Astrocyte (in vitro differentiated cells and primary cell): ENCODE measurements at regions not wholly inside any gene's neighbourhood (a gene's known extent, or its start where the extent isn't known, plus 50 kb on each side); places are given as distances from the start of the nearest gene placed in this dataset.

ENCODE experiments used
- DNase-seq: peaks from one replicate; pipeline ENCODE4 v3.0.0-alpha.2; 2010; ENCODE audit warnings: low read depth
- FAIRE-seq: peaks from 2 replicates; lab custom pipeline; 2011; peaks lifted over from hg19 to GRCh38; lab: Jason Lieb, UNC
- H2AFZ ChIP-seq: 2 replicates; pipeline ENCODE4 v1.6.0; 2012; ENCODE audit warnings: low read depth, low read length, inconsistent platforms
- H3K27ac ChIP-seq: 2 replicates; pipeline ENCODE4 v1.5.1; 2011; ENCODE audit warnings: low read depth, low read length, inconsistent platforms
- H3K27me3 ChIP-seq: 2 replicates; pipeline ENCODE4 v1.6.0; 2011; ENCODE audit warnings: low read length, inconsistent platforms; ENCODE audit not compliant: insufficient read depth
- H3K36me3 ChIP-seq: 2 replicates; pipeline ENCODE4 v1.5.1; 2011; ENCODE audit warnings: low read length, inconsistent platforms; ENCODE audit not compliant: insufficient read depth
- H3K4me1 ChIP-seq: 2 replicates; pipeline ENCODE4 v1.5.1; 2011; ENCODE audit warnings: low read length, inconsistent platforms; ENCODE audit not compliant: insufficient read depth
- H3K4me2 ChIP-seq: 2 replicates; pipeline ENCODE4 v1.6.0; 2012; ENCODE audit warnings: low read length, inconsistent platforms
- H3K4me3 ChIP-seq: 2 replicates; pipeline ENCODE4 v1.5.1; 2011; ENCODE audit warnings: low read depth, mild to moderate bottlenecking, low read length, inconsistent platforms; ENCODE audit not compliant: insufficient read depth
- H3K79me2 ChIP-seq: 2 replicates; pipeline ENCODE4 v1.6.0; 2012; ENCODE audit warnings: mild to moderate bottlenecking, low read length, inconsistent platforms; ENCODE audit not compliant: insufficient read depth
- H3K9ac ChIP-seq: 2 replicates; pipeline ENCODE4 v1.6.0; 2012; ENCODE audit warnings: mild to moderate bottlenecking, low read length, inconsistent platforms
- H3K9me3 ChIP-seq: 2 replicates; pipeline ENCODE4 v1.5.1; 2012; ENCODE audit warnings: low read depth, mild to moderate bottlenecking, low read length, inconsistent platforms; ENCODE audit not compliant: insufficient read depth
- H4K20me1 ChIP-seq: 2 replicates; pipeline ENCODE4 v1.6.0; 2012; ENCODE audit warnings: low read length, inconsistent platforms; ENCODE audit not compliant: insufficient read depth
- H3K27ac Mint-ChIP-seq: one replicate; pipeline ENCODE4 v1.8.0; 2021; ENCODE audit warnings: mild to moderate bottlenecking, mixed read lengths; ENCODE audit not compliant: unreplicated experiment
- H3K27me3 Mint-ChIP-seq: one replicate; pipeline ENCODE4 v1.8.0; 2021; ENCODE audit warnings: low read depth, mixed read lengths; ENCODE audit not compliant: unreplicated experiment
- H3K36me3 Mint-ChIP-seq: one replicate; pipeline ENCODE4 v1.8.0; 2021; ENCODE audit warnings: low read depth, mixed read lengths; ENCODE audit not compliant: unreplicated experiment
- H3K4me1 Mint-ChIP-seq: one replicate; pipeline ENCODE4 v1.8.0; 2021; ENCODE audit warnings: low read depth, mixed read lengths; ENCODE audit not compliant: unreplicated experiment
- H3K4me3 Mint-ChIP-seq: one replicate; pipeline ENCODE4 v1.8.0; 2021; ENCODE audit warnings: mild to moderate bottlenecking, moderate library complexity, mixed read lengths; ENCODE audit not compliant: unreplicated experiment
- H3K9me3 Mint-ChIP-seq: one replicate; pipeline ENCODE4 v1.8.0; 2021; ENCODE audit warnings: mild to moderate bottlenecking, mixed read lengths; ENCODE audit not compliant: unreplicated experiment
- EZH2 ChIP-seq: IDR thresholded peaks from 2 replicates; pipeline ENCODE4 v1.6.1; 2012; ENCODE audit warnings: mild to moderate bottlenecking, low read length, inconsistent platforms; ENCODE audit not compliant: insufficient read depth
- TF ChIP-seq, protein P1 (sequence below): IDR thresholded peaks from 2 replicates; pipeline ENCODE4 v1.5.1; 2011; ENCODE audit warnings: low read depth, mild to moderate bottlenecking, inconsistent platforms, low read length, moderate library complexity; ENCODE audit not compliant: insufficient read depth

DNA sequence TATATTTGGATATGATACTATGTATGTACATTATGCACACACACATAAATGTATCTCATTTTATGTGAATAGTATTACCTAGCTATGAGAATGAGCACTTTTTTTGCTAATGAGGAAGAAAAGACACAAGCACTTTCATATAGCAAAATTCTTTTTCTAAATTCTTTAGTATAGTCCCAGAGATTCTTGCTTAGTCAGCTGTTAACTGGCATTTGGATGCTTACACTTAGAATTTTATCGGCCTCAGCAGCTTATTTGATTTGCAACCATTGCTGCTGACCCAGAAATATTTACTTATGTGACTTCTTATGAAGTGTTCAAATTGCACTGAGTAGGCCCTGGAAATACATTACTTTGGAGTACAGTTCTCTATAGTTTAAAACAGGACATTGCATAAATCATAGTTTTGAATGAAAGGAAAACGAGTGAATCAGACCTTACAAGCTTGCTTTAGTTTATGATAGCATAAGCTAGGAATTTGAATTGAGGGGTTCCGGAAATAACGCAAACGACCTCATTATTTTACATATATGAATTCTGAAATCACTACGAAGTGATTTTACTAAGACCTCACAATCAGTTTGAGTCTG lies 653.9 kb upstream of the NEGR1 start:
- TF ChIP-seq EZH2 = no peak
- TF ChIP-seq, protein P1, sequence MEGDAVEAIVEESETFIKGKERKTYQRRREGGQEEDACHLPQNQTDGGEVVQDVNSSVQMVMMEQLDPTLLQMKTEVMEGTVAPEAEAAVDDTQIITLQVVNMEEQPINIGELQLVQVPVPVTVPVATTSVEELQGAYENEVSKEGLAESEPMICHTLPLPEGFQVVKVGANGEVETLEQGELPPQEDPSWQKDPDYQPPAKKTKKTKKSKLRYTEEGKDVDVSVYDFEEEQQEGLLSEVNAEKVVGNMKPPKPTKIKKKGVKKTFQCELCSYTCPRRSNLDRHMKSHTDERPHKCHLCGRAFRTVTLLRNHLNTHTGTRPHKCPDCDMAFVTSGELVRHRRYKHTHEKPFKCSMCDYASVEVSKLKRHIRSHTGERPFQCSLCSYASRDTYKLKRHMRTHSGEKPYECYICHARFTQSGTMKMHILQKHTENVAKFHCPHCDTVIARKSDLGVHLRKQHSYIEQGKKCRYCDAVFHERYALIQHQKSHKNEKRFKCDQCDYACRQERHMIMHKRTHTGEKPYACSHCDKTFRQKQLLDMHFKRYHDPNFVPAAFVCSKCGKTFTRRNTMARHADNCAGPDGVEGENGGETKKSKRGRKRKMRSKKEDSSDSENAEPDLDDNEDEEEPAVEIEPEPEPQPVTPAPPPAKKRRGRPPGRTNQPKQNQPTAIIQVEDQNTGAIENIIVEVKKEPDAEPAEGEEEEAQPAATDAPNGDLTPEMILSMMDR = no peak
- no peak overlapping the region for H3K27ac Mint-ChIP-seq
- no peak overlapping the region for H2AFZ ChIP-seq

DNA sequence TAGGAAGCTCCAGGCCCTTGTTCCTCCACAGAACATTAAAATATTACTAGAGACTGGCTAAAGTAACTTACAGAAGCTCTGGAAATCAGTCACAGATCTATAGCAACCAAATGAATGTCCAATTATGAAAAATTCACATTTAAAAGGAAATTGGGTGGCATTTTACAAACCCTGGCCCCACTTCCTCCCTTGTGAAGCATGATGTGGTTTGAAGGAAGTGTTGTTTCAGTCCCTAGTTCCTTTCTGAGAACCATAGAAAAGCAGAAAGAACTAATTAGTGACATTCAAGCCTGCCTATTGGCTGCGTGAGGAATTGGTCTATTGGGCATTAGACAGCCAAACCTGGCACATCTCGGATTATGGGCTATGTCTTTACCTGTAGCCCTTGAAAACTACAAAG lies 649.7 kb upstream of the NEGR1 start:
- no peaks in the 10 kb centered on the region for H4K20me1 ChIP-seq
- H3K36me3 ChIP-seq = no peaks in the 10 kb centered on the region
- no peak overlapping the region for H3K4me2 ChIP-seq
- H3K79me2 ChIP-seq = no peaks in the 10 kb centered on the region
- H3K9ac ChIP-seq = no peak overlapping the region
- H3K27ac ChIP-seq = no peak overlapping the region
- TF ChIP-seq EZH2 = no peak
- TF ChIP-seq, protein P1 = no peak
- H3K9me3 ChIP-seq = no peaks in the 10 kb centered on the region
- no peak overlapping the region for H2AFZ ChIP-seq
- H3K4me3 ChIP-seq = no peak overlapping the region
- Mint-ChIP-seq H3K4me1 (no peaks in the 10 kb centered on the region), H3K27me3 (no peaks in the 10 kb centered on the region), H3K9me3 (peaks cover 6% of the 10 kb centered on the region), H3K27ac (no peak overlapping the region), H3K36me3 (no peaks in the 10 kb centered on the region), H3K4me3 (no peak overlapping the region)
- FAIRE-seq (no peak), DNase-seq (no peak)
- no peaks in the 10 kb centered on the region for H3K27me3 ChIP-seq
- no peaks in the 10 kb centered on the region for H3K4me1 ChIP-seq

More for the DNA sequence above, 653.9 kb upstream of the NEGR1 start:
- Mint-ChIP-seq H3K4me1 (no peaks in the 10 kb centered on the region), H3K27me3 (no peaks in the 10 kb centered on the region), H3K36me3 (no peaks in the 10 kb centered on the region), H3K4me3 (no peak overlapping the region), H3K9me3 (peaks cover 6% of the 10 kb centered on the region)
- Histone ChIP-seq H3K9ac (no peak overlapping the region), H3K27me3 (no peaks in the 10 kb centered on the region), H3K4me1 (no peaks in the 10 kb centered on the region), H3K79me2 (no peaks in the 10 kb centered on the region), H3K27ac (no peak overlapping the region), H3K4me2 (peak overlapping the region; percentile 53), H3K4me3 (no peak overlapping the region), H4K20me1 (no peaks in the 10 kb centered on the region), H3K36me3 (no peaks in the 10 kb centered on the region), H3K9me3 (no peaks in the 10 kb centered on the region)
- DNase-seq (peak; percentile 27), FAIRE-seq (peak; percentile 5)

DNA sequence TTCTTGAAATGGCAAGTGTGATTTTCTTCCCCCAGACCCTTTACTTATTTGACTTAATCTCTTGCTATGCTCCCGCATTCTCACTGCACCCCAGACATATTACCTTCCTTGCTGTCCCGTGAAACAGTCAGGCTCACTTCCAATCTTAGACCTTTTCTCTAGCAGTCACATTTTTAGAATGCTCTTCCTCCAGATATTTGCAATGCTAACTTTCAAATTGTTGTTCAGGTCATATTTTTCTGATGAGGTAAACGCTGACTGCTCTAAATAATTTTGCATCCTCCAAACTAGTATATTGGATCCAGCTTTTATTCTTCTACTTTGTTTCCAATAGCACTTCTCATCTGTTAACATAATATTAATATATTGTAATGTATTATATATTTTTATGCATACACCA lies 648.2 kb upstream of the NEGR1 start:
- no peaks in the 10 kb centered on the region for H4K20me1 ChIP-seq
- H3K4me3 ChIP-seq = no peak overlapping the region
- no peak overlapping the region for H3K9ac ChIP-seq
- Mint-ChIP-seq H3K9me3 (peaks cover 6% of the 10 kb centered on the region), H3K4me3 (no peak overlapping the region), H3K36me3 (no peaks in the 10 kb centered on the region), H3K4me1 (no peaks in the 10 kb centered on the region), H3K27me3 (no peaks in the 10 kb centered on the region), H3K27ac (no peak overlapping the region)
- no peak for DNase-seq
- H3K9me3 ChIP-seq = no peaks in the 10 kb centered on the region
- H2AFZ ChIP-seq = no peak overlapping the region
- H3K79me2 ChIP-seq = no peaks in the 10 kb centered on the region
- H3K4me2 ChIP-seq = no peak overlapping the region
- FAIRE-seq = no peak
- TF ChIP-seq, protein P1 = no peak
- TF ChIP-seq EZH2 = no peak
- no peaks in the 10 kb centered on the region for H3K27me3 ChIP-seq
- no peaks in the 10 kb centered on the region for H3K36me3 ChIP-seq
- H3K4me1 ChIP-seq = no peaks in the 10 kb centered on the region
- no peak overlapping the region for H3K27ac ChIP-seq
